Natural killer cell (primary cell): ENCODE measurements at regions not wholly inside any gene's neighbourhood (a gene's known extent, or its start where the extent isn't known, plus 50 kb on each side); places are given as distances from the start of the nearest gene placed in this dataset.

ENCODE experiments used
- ATAC-seq, 3 donors: fragments of 150-1000 bp in 2 of 3; fragments of 200-7000 bp in 1 of 3; cut with Tn5 transposase; 1 replicate in 1 of 3; 2 replicates in 2 of 3; pipeline ENCODE4 v1.10.0; 2021; ENCODE audit warnings: mild to moderate bottlenecking in 2 of 3, moderate library complexity in 2 of 3
- DNase-seq, 2 donors: peaks; one replicate each; pipeline versions ENCODE4 v3.0.0 to v3.0.0-alpha.2; 2013 to 2021; ENCODE audit warnings: mixed read lengths in 1 of 2
- H3K27ac ChIP-seq: one replicate; pipeline ENCODE4 v1.5.1; 2013; ENCODE audit warnings: mild to moderate bottlenecking, low read length
- H3K27me3 ChIP-seq: one replicate; pipeline ENCODE4 v1.6.1; 2013; ENCODE audit warnings: low read length; ENCODE audit not compliant: control insufficient read depth, insufficient read depth
- H3K36me3 ChIP-seq: one replicate; pipeline ENCODE4 v1.6.1; 2013; ENCODE audit warnings: low read length; ENCODE audit not compliant: control insufficient read depth, insufficient read depth
- H3K4me1 ChIP-seq: one replicate; pipeline ENCODE4 v1.6.1; 2013; ENCODE audit warnings: low read length; ENCODE audit not compliant: control insufficient read depth, insufficient read depth
- H3K4me3 ChIP-seq: one replicate; pipeline ENCODE4 v1.5.1; 2013; ENCODE audit warnings: low read length
- H3K9me3 ChIP-seq: one replicate; pipeline ENCODE4 v1.6.1; 2013; ENCODE audit warnings: low read length; ENCODE audit not compliant: control insufficient read depth, insufficient read depth
- H3K27ac Mint-ChIP-seq, 2 donors: one replicate each; pipeline ENCODE4 v1.8.0; 2022; ENCODE audit warnings: mild to moderate bottlenecking in 2 of 2, mixed read lengths in 2 of 2, moderate library complexity in 1 of 2
- H3K27me3 Mint-ChIP-seq, 2 donors: one replicate each; pipeline ENCODE4 v1.8.0; 2022; ENCODE audit warnings: low read depth in 2 of 2, mixed read lengths in 2 of 2
- H3K36me3 Mint-ChIP-seq: one replicate; pipeline ENCODE4 v1.8.0; 2022; ENCODE audit warnings: mixed read lengths
- H3K4me1 Mint-ChIP-seq, 2 donors: one replicate each; pipeline ENCODE4 v1.8.0; 2022; ENCODE audit warnings: mixed read lengths in 2 of 2
- H3K4me3 Mint-ChIP-seq: one replicate; pipeline ENCODE4 v1.8.0; 2022; ENCODE audit warnings: mild to moderate bottlenecking, moderate library complexity, mixed read lengths
- H3K9me3 Mint-ChIP-seq, 2 donors: one replicate each; pipeline ENCODE4 v1.8.0; 2022; ENCODE audit warnings: mixed read lengths in 2 of 2
- CTCF ChIP-seq: fragments of 200-600 bp; IDR thresholded peaks from one replicate; pipeline ENCODE4 v1.8.0; 2022; ENCODE audit warnings: antibody characterized with exemption
- WGBS: methylation state at CpG from one replicate; pipeline ENCODE4 v1.1.7; 2013; ENCODE audit warnings: missing lambda C conversion rate; ENCODE audit not compliant: insufficient coverage; 5-methylcytosine and 5-hydroxymethylcytosine counted together
- intact Hi-C: fragments of 100-400 bp; cut with micrococcal nuclease; formaldehyde crosslinking; loops from one replicate; pipeline ENCODE4 v1.14.2; 2022

DNA sequence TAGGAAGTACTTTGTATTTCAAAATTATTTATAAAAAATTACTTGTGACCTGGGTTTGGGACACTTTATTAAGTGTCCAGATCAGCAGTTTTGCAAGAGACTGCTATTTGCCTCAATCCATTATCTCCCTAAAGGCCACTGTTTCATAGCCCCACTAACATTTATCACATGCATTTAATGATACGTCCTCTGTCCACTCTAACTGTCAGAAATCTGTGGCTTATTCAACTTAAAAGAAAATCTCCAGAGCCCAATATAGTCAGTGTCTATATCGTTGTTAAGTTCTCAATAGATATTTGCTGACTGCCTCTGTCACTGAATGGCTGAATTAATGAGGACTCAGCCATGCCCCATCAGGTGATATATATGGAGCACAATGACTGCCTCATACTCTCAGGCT is 553.9 kb upstream of the POM121L12 start:
- DNase-seq, result no peak
- H3K9me3 ChIP-seq, result peaks cover 7% of the 10 kb centered on the region
- H3K4me1 Mint-ChIP-seq, result no peaks in the 10 kb centered on the region
- H3K27me3 Mint-ChIP-seq, result no peaks in the 10 kb centered on the region
- H3K27ac Mint-ChIP-seq, result no peak overlapping the region
- H3K36me3 ChIP-seq, result no peaks in the 10 kb centered on the region
- WGBS, result 50% methylated on average over 2 of the region's 2 CpGs
- no peak overlapping the region for H3K4me3 Mint-ChIP-seq
- H3K4me1 ChIP-seq, result no peaks in the 10 kb centered on the region
- no peak overlapping the region for H3K4me3 ChIP-seq
- H3K27me3 ChIP-seq, result no peaks in the 10 kb centered on the region
- no peak overlapping the region for H3K27ac ChIP-seq
- H3K9me3 Mint-ChIP-seq, result peaks cover 6 to 14% of the 10 kb centered on the region in 2 donors
- no peak for ATAC-seq
- TF ChIP-seq CTCF, result no peak
- intact Hi-C loops, result no loop called here
- no peaks in the 10 kb centered on the region for H3K36me3 Mint-ChIP-seq

- no peak for ATAC-seq
- no peaks in the 10 kb centered on the region for H3K4me1 ChIP-seq
- no peak overlapping the region for H3K4me3 ChIP-seq
- H3K36me3 ChIP-seq, result no peaks in the 10 kb centered on the region
- no peak overlapping the region for H3K4me3 Mint-ChIP-seq
- H3K9me3 ChIP-seq, result peaks cover 10% of the 10 kb centered on the region
- H3K4me1 Mint-ChIP-seq, result no peaks in the 10 kb centered on the region
- no peak for TF ChIP-seq CTCF
- no peaks in the 10 kb centered on the region for H3K27me3 Mint-ChIP-seq
- DNase-seq, result no peak
- intact Hi-C loops, result loop anchor here (1.0 kb wide), 1 partner anchor 13 kb away; no protein-coding TSS in a partner anchor
- H3K9me3 Mint-ChIP-seq, result peaks cover 6 to 9% of the 10 kb centered on the region in 2 donors
- no peak overlapping the region for H3K27ac Mint-ChIP-seq
- no peaks in the 10 kb centered on the region for H3K36me3 Mint-ChIP-seq
- H3K27me3 ChIP-seq, result no peaks in the 10 kb centered on the region
- H3K27ac ChIP-seq, result no peak overlapping the region
Measured at GRCh38 chr7:52479990-52480389, 555.4 kb upstream of the POM121L12 start.

- Mint-ChIP-seq H3K36me3 (no peaks in the 10 kb centered on the region), H3K27ac (no peak overlapping the region), H3K9me3 (peaks cover 10 to 19% of the 10 kb centered on the region in 2 donors), H3K4me1 (no peaks in the 10 kb centered on the region), H3K4me3 (no peak overlapping the region), H3K27me3 (no peaks in the 10 kb centered on the region)
- Histone ChIP-seq H3K36me3 (no peaks in the 10 kb centered on the region), H3K4me1 (no peaks in the 10 kb centered on the region), H3K9me3 (peaks cover 10% of the 10 kb centered on the region), H3K27ac (no peak overlapping the region), H3K4me3 (no peak overlapping the region), H3K27me3 (no peaks in the 10 kb centered on the region)
- intact Hi-C loops, result no loop called here
- TF ChIP-seq CTCF, result no peak
- ATAC-seq (no peak), DNase-seq (no peak)
Measured at GRCh38 chr7:52475001-52475582, 560.3 kb upstream of the POM121L12 start.

DNA sequence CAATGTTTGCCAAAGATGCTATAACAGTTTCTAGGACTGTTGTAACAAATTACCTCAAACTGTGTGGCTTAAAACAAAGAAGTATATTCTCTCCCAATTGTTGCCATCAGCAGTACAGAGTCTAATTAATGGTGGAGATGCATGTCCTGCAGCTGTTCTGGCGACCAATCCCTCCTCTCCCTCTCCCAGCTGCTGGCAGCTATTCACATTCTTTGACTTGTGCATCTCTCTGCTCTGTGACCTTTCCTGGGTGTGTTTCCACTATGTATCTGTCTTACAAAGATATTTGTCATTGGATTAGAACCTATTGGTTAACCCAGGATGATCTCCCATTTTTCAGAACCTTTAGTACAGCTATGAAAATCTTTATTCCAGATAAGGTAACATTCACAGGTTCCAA is 561.7 kb upstream of the POM121L12 start:
- Mint-ChIP-seq H3K27ac (no peak overlapping the region), H3K27me3 (no peaks in the 10 kb centered on the region), H3K4me1 (no peaks in the 10 kb centered on the region), H3K9me3 (peaks cover 11 to 22% of the 10 kb centered on the region in 2 donors), H3K36me3 (no peaks in the 10 kb centered on the region), H3K4me3 (no peak overlapping the region)
- intact Hi-C loops, result no loop called here
- no peak for TF ChIP-seq CTCF
- Histone ChIP-seq H3K27ac (no peak overlapping the region), H3K27me3 (no peaks in the 10 kb centered on the region), H3K4me3 (no peak overlapping the region), H3K36me3 (no peaks in the 10 kb centered on the region), H3K4me1 (no peaks in the 10 kb centered on the region), H3K9me3 (peaks cover 10% of the 10 kb centered on the region)
- 67% methylated on average over 1 of the region's 1 CpG for WGBS
- DNase-seq, result no peak
- no peak for ATAC-seq
